ENCODE measurements at regions not wholly inside any gene's neighbourhood (a gene's known extent, or its start where the extent isn't known, plus 50 kb on each side); places are given as distances from the start of the nearest gene placed in this dataset.

DNA sequence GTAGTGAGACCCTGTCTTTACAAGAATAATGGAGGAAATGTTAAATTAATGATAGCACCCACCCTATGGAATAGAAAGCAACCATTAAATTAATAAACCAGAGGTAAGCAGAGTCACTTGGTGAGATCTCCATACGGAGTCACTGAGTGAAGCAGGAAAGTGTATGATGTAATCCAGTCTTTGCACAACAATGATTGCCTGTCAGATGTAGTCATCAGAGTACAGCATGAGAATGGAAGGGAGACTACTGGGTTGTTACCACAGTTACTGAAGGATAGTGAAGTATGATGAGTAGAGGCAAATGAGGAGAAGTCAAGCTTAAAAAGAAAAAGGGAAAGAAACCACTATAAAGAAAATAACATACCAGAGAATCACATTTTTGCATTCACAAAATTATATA is 371.9 kb upstream of the SHH start:
- TF ChIP-seq EZH2 (IDR thresholded peaks at IDR 0.05; ENCODE audit: insufficient read depth, poor library complexity, severe bottlenecking) = no peak
- TF ChIP-seq EZH2phosphoT487 (IDR thresholded peaks at IDR 0.05; ENCODE audit: insufficient read depth, low read depth) = no peak

Measured in GM23248 (cell line).